Neural cell (in vitro differentiated cells): ENCODE measurements at regions not wholly inside any gene's neighbourhood (a gene's known extent, or its start where the extent isn't known, plus 50 kb on each side); places are given as distances from the start of the nearest gene placed in this dataset.

Source experiments
- H2AFZ ChIP-seq: fragments of 200-600, 300-800 bp; sonication (generic), shearing (Covaris generic); 2 replicates; pipeline ENCODE4 v1.6.0; 2014; ENCODE audit warnings: low read depth, mild to moderate bottlenecking, antibody characterized with exemption, low read length, moderate library complexity
- H3F3A ChIP-seq: fragments of 200-600 bp; shearing (Covaris generic); 2 replicates; pipeline ENCODE4 v1.6.1; 2016; ENCODE audit warnings: mild to moderate bottlenecking, moderate library complexity, mixed read lengths, antibody characterized with exemption, low read length; ENCODE audit not compliant: insufficient read depth, poor library complexity, severe bottlenecking
- H3K27ac ChIP-seq: fragments of 200-600, 300-800 bp; sonication (generic), shearing (Covaris generic); 2 replicates; pipeline ENCODE4 v1.5.1; 2014; ENCODE audit warnings: mild to moderate bottlenecking, low read length, moderate library complexity
- H3K27me3 ChIP-seq: fragments of 300-800, 200-600 bp; sonication (generic), shearing (Covaris generic); 2 replicates; pipeline ENCODE4 v1.6.0; 2014; ENCODE audit warnings: mild to moderate bottlenecking, low read depth, low read length, moderate library complexity; ENCODE audit not compliant: insufficient read depth
- H3K36me3 ChIP-seq: fragments of 300-800, 200-600 bp; sonication (generic), shearing (Covaris generic); 2 replicates; pipeline ENCODE4 v1.5.1; 2014; ENCODE audit warnings: mild to moderate bottlenecking, antibody characterized with exemption, low read length, moderate library complexity; ENCODE audit not compliant: insufficient read depth
- H3K4me2 ChIP-seq: fragments of 300-800, 200-600 bp; sonication (generic), shearing (Covaris generic); 2 replicates; pipeline ENCODE4 v1.6.0; 2014; ENCODE audit warnings: mild to moderate bottlenecking, low read length
- H3K4me3 ChIP-seq: fragments of 300-800, 200-600 bp; sonication (generic), shearing (Covaris generic); 2 replicates; pipeline ENCODE4 v1.5.1; 2014; ENCODE audit warnings: mild to moderate bottlenecking, low read length, moderate library complexity
- H3K79me2 ChIP-seq: fragments of 200-600 bp; shearing (Covaris generic); replicated peaks from 2 replicates; pipeline ENCODE4 v1.6.0; 2014; ENCODE audit warnings: mild to moderate bottlenecking, low read length, moderate library complexity; ENCODE audit not compliant: insufficient read depth
- H3K9ac ChIP-seq: fragments of 300-800, 200-600 bp; sonication (generic), shearing (Covaris generic); 2 replicates; pipeline ENCODE4 v1.6.1; 2016; ENCODE audit warnings: mild to moderate bottlenecking, low read length, mixed read lengths
- H3K9me2 ChIP-seq: fragments of 200-600 bp; shearing (Covaris generic); 2 replicates; pipeline ENCODE4 v1.6.1; 2016; ENCODE audit warnings: mild to moderate bottlenecking, low read length, mixed read lengths; ENCODE audit not compliant: insufficient read depth
- H3K9me3 ChIP-seq: fragments of 200-600, 300-800 bp; sonication (generic), shearing (Covaris generic); 2 replicates; pipeline ENCODE4 v1.6.1; 2016; ENCODE audit warnings: mild to moderate bottlenecking, mixed run types, low read length, moderate library complexity, mixed read lengths
- H4K20me1 ChIP-seq: fragments of 200-600 bp; shearing (Covaris generic); 2 replicates; pipeline ENCODE4 v1.6.1; 2016; ENCODE audit warnings: mild to moderate bottlenecking, mixed run types; ENCODE audit not compliant: insufficient read depth
- CTCF ChIP-seq: fragments of 450-650 bp; IDR thresholded peaks from 2 replicates; pipeline ENCODE4 v1.5.1; 2014; ENCODE audit warnings: antibody characterized with exemption, mild to moderate bottlenecking, moderate library complexity; ENCODE audit not compliant: poor library complexity, severe bottlenecking
- EP300 ChIP-seq: fragments of 450-650 bp; conservative IDR thresholded peaks from 2 replicates; pipeline ENCODE4 v1.6.1; 2014; ENCODE audit warnings: antibody characterized with exemption, mild to moderate bottlenecking, moderate library complexity; ENCODE audit not compliant: poor library complexity, severe bottlenecking
- EZH2 ChIP-seq: fragments of 200-600, 300-800 bp; shearing (Covaris generic), sonication (generic); IDR thresholded peaks from 2 replicates; pipeline ENCODE4 v1.6.1; 2014; ENCODE audit warnings: antibody characterized with exemption, low read length, borderline replicate concordance, mild to moderate bottlenecking; ENCODE audit not compliant: insufficient read depth, poor library complexity, severe bottlenecking
- MXI1 ChIP-seq: fragments of 450-650 bp; conservative IDR thresholded peaks from 2 replicates; pipeline ENCODE4 v1.6.1; 2014; ENCODE audit warnings: antibody characterized with exemption, mild to moderate bottlenecking; ENCODE audit not compliant: poor library complexity, severe bottlenecking
- POLR2AphosphoS5 ChIP-seq: IDR thresholded peaks from 2 replicates; pipeline ENCODE4 v1.6.1; 2012
- RAD21 ChIP-seq: fragments of 450-650 bp; conservative IDR thresholded peaks from 2 replicates; pipeline ENCODE4 v1.6.1; 2014; ENCODE audit warnings: antibody characterized with exemption, mild to moderate bottlenecking, moderate library complexity
- SMC3 ChIP-seq: fragments of 450-650 bp; conservative IDR thresholded peaks from 2 replicates; pipeline ENCODE4 v1.6.1; 2014; ENCODE audit warnings: antibody characterized with exemption, mild to moderate bottlenecking, moderate library complexity; ENCODE audit not compliant: poor library complexity
- TAF1 ChIP-seq: IDR thresholded peaks from 2 replicates; pipeline ENCODE4 v1.6.1; 2012; ENCODE audit warnings: low read depth
- TF ChIP-seq, protein P1 (sequence below): IDR thresholded peaks from 2 replicates; pipeline ENCODE4 v1.6.1; 2012; ENCODE audit warnings: borderline replicate concordance

DNA sequence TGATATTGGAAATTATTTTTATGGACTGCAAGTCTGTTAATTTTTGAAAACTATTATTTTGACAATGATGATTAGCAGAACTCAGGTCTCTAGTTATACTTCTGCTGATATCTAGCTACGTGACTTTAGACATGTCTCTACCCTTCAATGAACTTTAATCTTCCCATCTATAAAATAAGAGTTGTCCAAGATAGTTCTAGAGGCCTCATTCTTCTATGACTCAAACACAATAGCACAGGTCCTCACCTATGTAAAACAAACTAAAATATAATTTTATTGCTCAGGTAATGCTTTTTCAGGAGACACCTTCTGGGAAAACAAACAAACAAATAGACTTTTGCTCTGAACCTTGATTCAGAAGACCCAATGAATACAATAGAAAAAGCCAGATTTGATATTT lies 544.4 kb upstream of the SETBP1 start:
- Histone ChIP-seq H3K36me3 (no peaks in the 10 kb centered on the region), H3K79me2 (no peaks in the 10 kb centered on the region), H3F3A (no peaks in the 10 kb centered on the region), H2AFZ (no peak overlapping the region), H3K9ac (no peak overlapping the region), H3K4me3 (no peak overlapping the region), H3K27ac (no peak overlapping the region), H3K27me3 (no peaks in the 10 kb centered on the region), H3K4me2 (no peak overlapping the region), H3K9me2 (no peaks in the 10 kb centered on the region), H4K20me1 (no peaks in the 10 kb centered on the region), H3K9me3 (no peaks in the 10 kb centered on the region)
- TF ChIP-seq POLR2AphosphoS5 = no peak
- no peak for TF ChIP-seq TAF1
- TF ChIP-seq SMC3 = no peak
- no peak for TF ChIP-seq MXI1
- TF ChIP-seq EZH2 = no peak
- TF ChIP-seq RAD21 = no peak
- TF ChIP-seq CTCF = no peak
- TF ChIP-seq, protein P1, sequence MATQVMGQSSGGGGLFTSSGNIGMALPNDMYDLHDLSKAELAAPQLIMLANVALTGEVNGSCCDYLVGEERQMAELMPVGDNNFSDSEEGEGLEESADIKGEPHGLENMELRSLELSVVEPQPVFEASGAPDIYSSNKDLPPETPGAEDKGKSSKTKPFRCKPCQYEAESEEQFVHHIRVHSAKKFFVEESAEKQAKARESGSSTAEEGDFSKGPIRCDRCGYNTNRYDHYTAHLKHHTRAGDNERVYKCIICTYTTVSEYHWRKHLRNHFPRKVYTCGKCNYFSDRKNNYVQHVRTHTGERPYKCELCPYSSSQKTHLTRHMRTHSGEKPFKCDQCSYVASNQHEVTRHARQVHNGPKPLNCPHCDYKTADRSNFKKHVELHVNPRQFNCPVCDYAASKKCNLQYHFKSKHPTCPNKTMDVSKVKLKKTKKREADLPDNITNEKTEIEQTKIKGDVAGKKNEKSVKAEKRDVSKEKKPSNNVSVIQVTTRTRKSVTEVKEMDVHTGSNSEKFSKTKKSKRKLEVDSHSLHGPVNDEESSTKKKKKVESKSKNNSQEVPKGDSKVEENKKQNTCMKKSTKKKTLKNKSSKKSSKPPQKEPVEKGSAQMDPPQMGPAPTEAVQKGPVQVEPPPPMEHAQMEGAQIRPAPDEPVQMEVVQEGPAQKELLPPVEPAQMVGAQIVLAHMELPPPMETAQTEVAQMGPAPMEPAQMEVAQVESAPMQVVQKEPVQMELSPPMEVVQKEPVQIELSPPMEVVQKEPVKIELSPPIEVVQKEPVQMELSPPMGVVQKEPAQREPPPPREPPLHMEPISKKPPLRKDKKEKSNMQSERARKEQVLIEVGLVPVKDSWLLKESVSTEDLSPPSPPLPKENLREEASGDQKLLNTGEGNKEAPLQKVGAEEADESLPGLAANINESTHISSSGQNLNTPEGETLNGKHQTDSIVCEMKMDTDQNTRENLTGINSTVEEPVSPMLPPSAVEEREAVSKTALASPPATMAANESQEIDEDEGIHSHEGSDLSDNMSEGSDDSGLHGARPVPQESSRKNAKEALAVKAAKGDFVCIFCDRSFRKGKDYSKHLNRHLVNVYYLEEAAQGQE = no peak
- TF ChIP-seq EP300 = no peak

GRCh38 chr18:44143072-44143471 lies 537.6 kb upstream of the SETBP1 start:
- no peaks in the 10 kb centered on the region for H3K27me3 ChIP-seq
- TF ChIP-seq RAD21 (no peak), TAF1 (no peak), MXI1 (no peak), CTCF (no peak), EZH2 (no peak), EP300 (no peak)
- TF ChIP-seq, protein P1 = no peak
- H3K4me3 ChIP-seq = no peak overlapping the region
- no peak overlapping the region for H2AFZ ChIP-seq
- H3K79me2 ChIP-seq = no peaks in the 10 kb centered on the region
- H3K9me3 ChIP-seq = no peaks in the 10 kb centered on the region
- H3K36me3 ChIP-seq = no peaks in the 10 kb centered on the region
- no peaks in the 10 kb centered on the region for H3K9me2 ChIP-seq
- no peak overlapping the region for H3K4me2 ChIP-seq
- H4K20me1 ChIP-seq = no peaks in the 10 kb centered on the region
- H3F3A ChIP-seq = no peaks in the 10 kb centered on the region
- H3K9ac ChIP-seq = no peak overlapping the region
- no peak overlapping the region for H3K27ac ChIP-seq
